CD4-positive, alpha-beta T cell treated with Interleukin-12 subunit alpha and Interleukin-12 subunit beta, for 1 hour (primary cell): ENCODE measurements at regions not wholly inside any gene's neighbourhood (a gene's known extent, or its start where the extent isn't known, plus 50 kb on each side); places are given as distances from the start of the nearest gene placed in this dataset.

Experiments used
- DNase-seq: peaks from one replicate; pipeline ENCODE4 v3.0.0-alpha.2; 2020

- DNase-seq = no peak
Measured at GRCh38 chrX:13266641-13267345, 53.1 kb downstream of the ATXN3L start.

- DNase-seq = no peak
Measured at GRCh38 chrX:13265549-13266132, 54.2 kb downstream of the ATXN3L start.

GRCh38 chrX:13265111-13265510 lies 54.7 kb downstream of the ATXN3L start:
- DNase-seq = no peak

- DNase-seq = no peak
Measured at GRCh38 chrX:13263560-13264251, 56.1 kb downstream of the ATXN3L start.

GRCh38 chrX:13261348-13261747 lies 58.5 kb downstream of the ATXN3L start:
- no peak for DNase-seq

GRCh38 chrX:13260598-13260997 lies 59.3 kb downstream of the ATXN3L start:
- DNase-seq = no peak

- no peak for DNase-seq
Measured at GRCh38 chrX:13258725-13259124, 61.1 kb downstream of the ATXN3L start.

GRCh38 chrX:13258052-13258444 lies 61.8 kb downstream of the ATXN3L start:
- DNase-seq = no peak

- peak; percentile 9 for DNase-seq
Measured at GRCh38 chrX:13257223-13258051, 62.4 kb downstream of the ATXN3L start.

- DNase-seq = no peak
Measured at GRCh38 chrX:13256603-13257002, 63.2 kb downstream of the ATXN3L start.

- no peak for DNase-seq
Measured at GRCh38 chrX:13254870-13255269, 65.0 kb downstream of the ATXN3L start.

- no peak for DNase-seq
Measured at GRCh38 chrX:13254076-13254785, 65.6 kb downstream of the ATXN3L start.

- no peak for DNase-seq
Measured at GRCh38 chrX:13253223-13253622, 66.6 kb downstream of the ATXN3L start.

GRCh38 chrX:13252726-13253125 lies 67.1 kb downstream of the ATXN3L start:
- DNase-seq = no peak

- DNase-seq = no peak
Measured at GRCh38 chrX:13250826-13251580, 68.8 kb downstream of the ATXN3L start.

GRCh38 chrX:13248867-13249486 lies 70.9 kb downstream of the ATXN3L start:
- DNase-seq = no peak

GRCh38 chrX:13239272-13239671 lies 80.6 kb downstream of the ATXN3L start:
- DNase-seq = no peak

- no peak for DNase-seq
Measured at GRCh38 chrX:13235930-13236329, 83.9 kb downstream of the ATXN3L start.

GRCh38 chrX:13232484-13232883 lies 87.4 kb downstream of the ATXN3L start:
- DNase-seq = no peak

- no peak for DNase-seq
Measured at GRCh38 chrX:13226214-13226613, 93.6 kb downstream of the ATXN3L start.

GRCh38 chrX:13223868-13224567 lies 95.8 kb downstream of the ATXN3L start:
- no peak for DNase-seq
